Transverse colon (tissue), 4 donors: ENCODE measurements at regions not wholly inside any gene's neighbourhood (a gene's known extent, or its start where the extent isn't known, plus 50 kb on each side); places are given as distances from the start of the nearest gene placed in this dataset.

Experiments
- EP300 ChIP-seq: sonication (generic); formaldehyde crosslinking; IDR thresholded peaks from one replicate; pipeline ENCODE4 v1.6.1; 2017; ENCODE audit warnings: antibody characterized with exemption, low read depth
- POLR2AphosphoS5 ChIP-seq, 3 donors: sonication (generic); formaldehyde crosslinking; IDR thresholded peaks; one replicate each; pipeline ENCODE4 v1.6.1; 2016; ENCODE audit warnings: antibody characterized with exemption in 3 of 3
- TF ChIP-seq, protein P1 (sequence below), 5 experiments: fragments of 200-600 bp in 3 of 5; fragments of 450-650 bp in 2 of 5; sonication (generic) in 3 of 5; IDR thresholded peaks; 1 replicate in 2 of 5; 2 replicates in 3 of 5; pipeline ENCODE4 v1.5.1; 2016 to 2017; ENCODE audit warnings: antibody characterized with exemption in 5 of 5, inconsistent platforms in 3 of 5, mild to moderate bottlenecking in 2 of 5, moderate library complexity in 1 of 5

GRCh38 chr2:14881651-14882327, 249.3 kb downstream of the LRATD1 start:
- no peak for TF ChIP-seq POLR2AphosphoS5 (IDR thresholded peaks at IDR 0.05)
- TF ChIP-seq, protein P1, sequence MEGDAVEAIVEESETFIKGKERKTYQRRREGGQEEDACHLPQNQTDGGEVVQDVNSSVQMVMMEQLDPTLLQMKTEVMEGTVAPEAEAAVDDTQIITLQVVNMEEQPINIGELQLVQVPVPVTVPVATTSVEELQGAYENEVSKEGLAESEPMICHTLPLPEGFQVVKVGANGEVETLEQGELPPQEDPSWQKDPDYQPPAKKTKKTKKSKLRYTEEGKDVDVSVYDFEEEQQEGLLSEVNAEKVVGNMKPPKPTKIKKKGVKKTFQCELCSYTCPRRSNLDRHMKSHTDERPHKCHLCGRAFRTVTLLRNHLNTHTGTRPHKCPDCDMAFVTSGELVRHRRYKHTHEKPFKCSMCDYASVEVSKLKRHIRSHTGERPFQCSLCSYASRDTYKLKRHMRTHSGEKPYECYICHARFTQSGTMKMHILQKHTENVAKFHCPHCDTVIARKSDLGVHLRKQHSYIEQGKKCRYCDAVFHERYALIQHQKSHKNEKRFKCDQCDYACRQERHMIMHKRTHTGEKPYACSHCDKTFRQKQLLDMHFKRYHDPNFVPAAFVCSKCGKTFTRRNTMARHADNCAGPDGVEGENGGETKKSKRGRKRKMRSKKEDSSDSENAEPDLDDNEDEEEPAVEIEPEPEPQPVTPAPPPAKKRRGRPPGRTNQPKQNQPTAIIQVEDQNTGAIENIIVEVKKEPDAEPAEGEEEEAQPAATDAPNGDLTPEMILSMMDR (IDR thresholded peaks at IDR 0.05): no peak
- TF ChIP-seq EP300: no peak
